ENCODE measurements at regions not wholly inside any gene's neighbourhood (a gene's known extent, or its start where the extent isn't known, plus 50 kb on each side); places are given as distances from the start of the nearest gene placed in this dataset.

DNA sequence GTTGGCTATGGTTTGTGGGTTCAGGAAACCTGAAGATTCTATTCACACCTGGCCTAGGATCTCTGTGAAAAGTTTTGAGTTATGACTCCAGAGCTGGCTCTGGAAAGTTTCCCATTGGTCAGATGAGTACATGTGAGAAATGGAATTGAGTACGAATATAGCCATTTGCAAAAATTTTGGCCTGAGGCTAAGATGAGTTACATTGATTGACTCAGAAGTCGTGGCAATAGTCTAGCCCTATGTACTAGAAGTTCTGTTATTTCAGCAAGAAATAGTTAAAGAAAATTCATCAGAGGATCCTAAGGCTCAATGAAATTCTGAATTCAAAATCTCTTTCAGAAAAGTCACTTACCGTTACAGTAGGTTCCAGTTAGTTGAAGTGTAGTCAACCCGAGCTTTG, 109.9 kb downstream of the PTCSC3 start:
- WGBS, 2 donors, result 90 to 96% methylated on average over 4 of the region's 4 CpGs
- DNase-seq, result no peak
- TF ChIP-seq POLR2A (IDR thresholded peaks at IDR 0.05), result no peak
- TF ChIP-seq, protein P1, sequence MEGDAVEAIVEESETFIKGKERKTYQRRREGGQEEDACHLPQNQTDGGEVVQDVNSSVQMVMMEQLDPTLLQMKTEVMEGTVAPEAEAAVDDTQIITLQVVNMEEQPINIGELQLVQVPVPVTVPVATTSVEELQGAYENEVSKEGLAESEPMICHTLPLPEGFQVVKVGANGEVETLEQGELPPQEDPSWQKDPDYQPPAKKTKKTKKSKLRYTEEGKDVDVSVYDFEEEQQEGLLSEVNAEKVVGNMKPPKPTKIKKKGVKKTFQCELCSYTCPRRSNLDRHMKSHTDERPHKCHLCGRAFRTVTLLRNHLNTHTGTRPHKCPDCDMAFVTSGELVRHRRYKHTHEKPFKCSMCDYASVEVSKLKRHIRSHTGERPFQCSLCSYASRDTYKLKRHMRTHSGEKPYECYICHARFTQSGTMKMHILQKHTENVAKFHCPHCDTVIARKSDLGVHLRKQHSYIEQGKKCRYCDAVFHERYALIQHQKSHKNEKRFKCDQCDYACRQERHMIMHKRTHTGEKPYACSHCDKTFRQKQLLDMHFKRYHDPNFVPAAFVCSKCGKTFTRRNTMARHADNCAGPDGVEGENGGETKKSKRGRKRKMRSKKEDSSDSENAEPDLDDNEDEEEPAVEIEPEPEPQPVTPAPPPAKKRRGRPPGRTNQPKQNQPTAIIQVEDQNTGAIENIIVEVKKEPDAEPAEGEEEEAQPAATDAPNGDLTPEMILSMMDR (IDR thresholded peaks at IDR 0.05), result no peak
- no peak overlapping the region for H3K27ac ChIP-seq
- intact Hi-C loops (cut with DNase I; ENCODE audit: low total_unique reads), result no loop called here
- H3K4me3 ChIP-seq, result no peak overlapping the region
- H3K27me3 ChIP-seq, result no peaks in the 10 kb centered on the region
- no peaks in the 10 kb centered on the region for H3K4me1 ChIP-seq
- H3K9me3 ChIP-seq, result no peaks in the 10 kb centered on the region
- H3K36me3 ChIP-seq (ENCODE audit: low read depth, missing control alignments), result no peaks in the 10 kb centered on the region

DNA sequence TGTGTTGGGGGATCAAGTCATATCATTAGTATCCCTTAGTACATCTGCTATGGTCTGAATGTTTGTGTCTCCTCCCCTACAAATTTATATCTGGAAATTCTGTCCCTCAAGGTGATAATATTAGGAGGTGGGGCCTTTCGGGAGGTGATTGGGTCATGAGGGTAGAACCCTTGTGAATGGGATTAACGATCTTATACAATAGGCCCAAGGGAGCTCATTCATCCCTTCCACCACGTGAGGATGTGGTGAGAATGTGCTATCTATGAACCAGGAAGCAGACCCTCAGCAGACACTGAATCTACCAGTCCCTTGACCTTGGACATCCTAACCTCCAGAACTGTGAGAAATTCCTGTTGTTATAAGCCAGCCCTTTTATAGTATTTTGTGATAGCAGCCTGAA, 110.7 kb downstream of the PTCSC3 start:
- H3K27me3 ChIP-seq, result no peaks in the 10 kb centered on the region
- no peaks in the 10 kb centered on the region for H3K36me3 ChIP-seq (ENCODE audit: low read depth, missing control alignments)
- no peak for DNase-seq
- no peak overlapping the region for H3K4me3 ChIP-seq
- no peak overlapping the region for H3K27ac ChIP-seq
- intact Hi-C loops (cut with DNase I; ENCODE audit: low total_unique reads), result no loop called here
- TF ChIP-seq, protein P1 (IDR thresholded peaks at IDR 0.05), result no peak
- no peak for TF ChIP-seq POLR2A (IDR thresholded peaks at IDR 0.05)
- no peaks in the 10 kb centered on the region for H3K4me1 ChIP-seq
- no peaks in the 10 kb centered on the region for H3K9me3 ChIP-seq
- 54 to 59% methylated on average over 3 of the region's 3 CpGs for WGBS, 2 donors

DNA sequence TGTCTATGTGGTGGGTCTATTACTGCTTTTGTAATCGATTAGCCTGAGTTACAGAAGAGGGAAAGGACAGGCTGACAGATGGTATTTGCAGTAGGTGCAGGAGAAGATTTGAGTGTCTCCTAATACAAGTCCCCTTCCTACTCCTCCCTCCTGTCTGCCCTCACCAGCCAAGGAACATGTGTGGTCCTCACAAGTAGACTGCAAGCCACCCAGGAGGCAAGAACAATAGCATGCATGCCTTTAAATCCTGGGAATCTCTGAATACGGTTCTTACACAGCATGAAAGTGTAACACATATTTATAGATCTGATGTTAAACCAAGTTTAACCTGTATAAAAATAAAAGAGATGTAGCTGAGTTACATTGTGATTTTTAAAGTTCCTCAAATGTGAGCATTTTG, 117.0 kb downstream of the PTCSC3 start:
- TF ChIP-seq POLR2A (IDR thresholded peaks at IDR 0.05), result no peak
- TF ChIP-seq, protein P1 (IDR thresholded peaks at IDR 0.05), result no peak
- Histone ChIP-seq H3K9me3 (no peaks in the 10 kb centered on the region), H3K36me3 (ENCODE audit: low read depth, missing control alignments) (no peaks in the 10 kb centered on the region), H3K27me3 (no peaks in the 10 kb centered on the region), H3K27ac (no peak overlapping the region), H3K4me1 (no peaks in the 10 kb centered on the region), H3K4me3 (no peak overlapping the region)
- intact Hi-C loops (cut with DNase I; ENCODE audit: low total_unique reads), result no loop called here
- 72 to 77% methylated on average over 2 of the region's 2 CpGs for WGBS, 2 donors
- DNase-seq, result no peak

DNA sequence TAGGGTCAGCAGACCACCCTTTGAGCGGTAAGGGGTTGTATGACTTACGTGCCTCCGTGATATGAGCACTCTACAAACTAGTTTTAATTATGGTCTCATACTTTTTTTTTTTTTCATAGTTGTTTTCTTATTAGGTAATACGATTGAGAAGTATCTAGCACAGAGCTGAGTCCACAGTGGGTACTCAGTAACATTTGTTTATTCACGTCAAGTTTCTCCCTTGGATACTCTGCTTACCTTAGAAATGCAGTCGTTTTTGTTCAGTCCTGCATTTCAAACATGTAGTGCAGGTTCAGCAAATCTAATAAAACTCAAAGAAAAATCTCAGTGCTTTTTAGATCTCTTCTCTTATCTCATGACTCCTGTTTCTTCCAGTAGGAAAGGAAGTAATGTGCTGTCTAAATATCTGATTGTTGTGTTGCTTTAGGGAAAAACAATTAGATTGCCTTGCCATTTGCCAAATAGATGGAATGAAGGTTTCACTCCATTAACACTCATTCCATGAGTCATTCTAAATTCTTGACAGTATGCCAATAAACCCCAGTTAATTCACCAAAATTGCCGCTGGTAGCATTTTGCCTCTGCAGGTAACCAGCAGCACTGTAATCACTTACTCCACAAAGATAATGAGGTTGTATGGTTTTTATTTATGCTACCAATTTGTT, 118.9 kb downstream of the PTCSC3 start:
- Histone ChIP-seq H3K27ac (no peak overlapping the region), H3K27me3 (no peaks in the 10 kb centered on the region), H3K36me3 (ENCODE audit: low read depth, missing control alignments) (no peaks in the 10 kb centered on the region), H3K9me3 (no peaks in the 10 kb centered on the region), H3K4me1 (no peaks in the 10 kb centered on the region), H3K4me3 (no peak overlapping the region)
- TF ChIP-seq, protein P1 (IDR thresholded peaks at IDR 0.05), result no peak
- no peak for TF ChIP-seq POLR2A (IDR thresholded peaks at IDR 0.05)
- 81 to 84% methylated on average over 7 of the region's 7 CpGs for WGBS, 2 donors
- no peak for DNase-seq
- intact Hi-C loops (cut with DNase I; ENCODE audit: low total_unique reads), result no loop called here

DNA sequence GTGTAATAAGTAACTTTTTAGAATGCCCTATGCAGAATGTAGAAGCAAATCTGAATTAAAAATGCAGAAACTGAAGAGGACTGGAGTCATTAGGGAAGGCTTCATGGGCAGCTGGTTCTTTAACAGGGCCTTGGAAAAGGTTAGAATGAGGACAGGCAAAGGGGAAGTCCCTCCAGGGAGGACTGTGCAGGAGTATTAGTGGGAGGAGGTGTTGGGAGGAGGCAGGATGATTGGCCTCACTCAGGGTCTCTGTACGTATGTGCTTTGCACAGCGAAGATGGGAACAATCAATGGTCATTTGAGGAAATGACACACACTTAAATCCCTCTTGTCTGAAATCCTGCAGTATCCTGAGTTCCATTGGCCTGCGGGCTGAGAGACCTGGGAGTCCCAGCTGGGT, 119.7 kb downstream of the PTCSC3 start:
- Histone ChIP-seq H3K9me3 (no peaks in the 10 kb centered on the region), H3K27me3 (no peaks in the 10 kb centered on the region), H3K36me3 (ENCODE audit: low read depth, missing control alignments) (no peaks in the 10 kb centered on the region), H3K4me3 (no peak overlapping the region), H3K27ac (no peak overlapping the region), H3K4me1 (no peaks in the 10 kb centered on the region)
- no peak for TF ChIP-seq POLR2A (IDR thresholded peaks at IDR 0.05)
- TF ChIP-seq, protein P1 (IDR thresholded peaks at IDR 0.05), result no peak
- intact Hi-C loops (cut with DNase I; ENCODE audit: low total_unique reads), result no loop called here
- DNase-seq, result no peak
- 71 to 72% methylated on average over 3 of the region's 3 CpGs for WGBS, 2 donors
